H9 (cell line): ENCODE measurements at regions not wholly inside any gene's neighbourhood (a gene's known extent, or its start where the extent isn't known, plus 50 kb on each side); places are given as distances from the start of the nearest gene placed in this dataset.

Experiments used
- DNase-seq: peaks from one replicate; pipeline ENCODE4 v3.0.0-alpha.2; 2017
- H2AFZ ChIP-seq: one replicate; pipeline ENCODE4 v1.6.1; 2013; ENCODE audit warnings: mild to moderate bottlenecking, low read length, control low read depth, moderate library complexity
- H2AK5ac ChIP-seq: 2 replicates; pipeline ENCODE4 v1.6.1; 2013; ENCODE audit warnings: low read length, control low read depth, mixed read lengths; ENCODE audit not compliant: insufficient read length
- H2BK120ac ChIP-seq: one replicate; pipeline ENCODE4 v1.6.1; 2013; ENCODE audit warnings: low read depth, mild to moderate bottlenecking, low read length, control low read depth, inconsistent platforms; ENCODE audit not compliant: poor library complexity, severe bottlenecking
- H2BK12ac ChIP-seq: 2 replicates; pipeline ENCODE4 v1.6.1; 2013; ENCODE audit warnings: low read length, control low read depth, mixed read lengths, low read depth; ENCODE audit not compliant: insufficient read length
- H2BK15ac ChIP-seq: 2 replicates; pipeline ENCODE4 v1.6.1; 2013; ENCODE audit warnings: low read depth, low read length, control low read depth
- H2BK20ac ChIP-seq: one replicate; pipeline ENCODE4 v1.6.1; 2013; ENCODE audit warnings: low read depth, mild to moderate bottlenecking, low read length, control low read depth, inconsistent platforms; ENCODE audit not compliant: poor library complexity, severe bottlenecking
- H2BK5ac ChIP-seq: 2 replicates; pipeline ENCODE4 v1.6.1; 2013; ENCODE audit warnings: low read length, control low read depth, mixed read lengths; ENCODE audit not compliant: insufficient read length
- H3K14ac ChIP-seq: 2 replicates; pipeline ENCODE4 v1.6.1; 2013; ENCODE audit warnings: low read length, control low read depth; ENCODE audit not compliant: insufficient read depth
- H3K18ac ChIP-seq: 2 replicates; pipeline ENCODE4 v1.6.1; 2013; ENCODE audit warnings: low read depth, mild to moderate bottlenecking, mixed read lengths, low read length, control low read depth; ENCODE audit not compliant: insufficient read length
- H3K23ac ChIP-seq: 2 replicates; pipeline ENCODE4 v1.6.1; 2013; ENCODE audit warnings: low read length, control low read depth, mixed read lengths, low read depth; ENCODE audit not compliant: insufficient read length
- H3K23me2 ChIP-seq: 2 replicates; pipeline ENCODE4 v1.6.1; 2013; ENCODE audit warnings: low read depth, mild to moderate bottlenecking, mixed read lengths, low read length, control low read depth; ENCODE audit not compliant: insufficient read length, poor library complexity, severe bottlenecking
- H3K27ac ChIP-seq: 2 replicates; pipeline ENCODE4 v1.5.1; 2013; ENCODE audit warnings: low read length, control low read depth, mixed read lengths, low read depth; ENCODE audit not compliant: insufficient read length
- H3K27me3 ChIP-seq: 2 replicates; pipeline ENCODE4 v1.6.1; 2013; ENCODE audit warnings: low read length, control low read depth, inconsistent platforms; ENCODE audit not compliant: insufficient read depth
- H3K4ac ChIP-seq: 2 replicates; pipeline ENCODE4 v1.6.1; 2013; ENCODE audit warnings: low read depth, mild to moderate bottlenecking, control low read depth, inconsistent platforms, low read length, moderate library complexity
- H3K4me1 ChIP-seq: 2 replicates; pipeline ENCODE4 v1.6.1; 2013; ENCODE audit warnings: low read length, control low read depth, inconsistent platforms; ENCODE audit not compliant: insufficient read depth
- H3K4me2 ChIP-seq: 2 replicates; pipeline ENCODE4 v1.6.1; 2013; ENCODE audit warnings: low read length, control low read depth, mixed read lengths; ENCODE audit not compliant: insufficient read length, insufficient read depth
- H3K56ac ChIP-seq: 2 replicates; pipeline ENCODE4 v1.6.1; 2013; ENCODE audit warnings: low read depth, mild to moderate bottlenecking, mixed read lengths, low read length, control low read depth; ENCODE audit not compliant: insufficient read length
- H3K79me1 ChIP-seq: 2 replicates; pipeline ENCODE4 v1.6.1; 2013; ENCODE audit warnings: low read depth, mild to moderate bottlenecking, moderate library complexity, low read length, control low read depth, inconsistent platforms; ENCODE audit not compliant: insufficient read depth, poor library complexity, severe bottlenecking
- H3K79me2 ChIP-seq: 2 replicates; pipeline ENCODE4 v1.6.1; 2013; ENCODE audit warnings: low read length, control low read depth, inconsistent platforms; ENCODE audit not compliant: insufficient read depth
- H3K9ac ChIP-seq: 2 replicates; pipeline ENCODE4 v1.6.1; 2013; ENCODE audit warnings: low read length, control low read depth, mixed read lengths; ENCODE audit not compliant: insufficient read length; ENCODE audit errors: extremely low read depth
- H3K9me3 ChIP-seq: one replicate; pipeline ENCODE4 v1.6.1; 2013; ENCODE audit warnings: low read depth, low read length, inconsistent platforms; ENCODE audit not compliant: control insufficient read depth
- H3T11ph ChIP-seq: one replicate; pipeline ENCODE4 v1.6.1; 2013; ENCODE audit warnings: mild to moderate bottlenecking, low read length, control low read depth, inconsistent platforms
- H4K20me1 ChIP-seq: one replicate; pipeline ENCODE4 v1.6.1; 2013; ENCODE audit not compliant: control insufficient read depth, insufficient read length, insufficient read depth
- H4K5ac ChIP-seq: 2 replicates; pipeline ENCODE4 v1.6.1; 2013; ENCODE audit warnings: low read depth, mild to moderate bottlenecking, mixed read lengths, low read length, control low read depth; ENCODE audit not compliant: insufficient read length
- H4K8ac ChIP-seq: replicated peaks from 2 replicates; pipeline ENCODE4 v1.6.1; 2013; ENCODE audit warnings: low read length, control low read depth, mixed read lengths, low read depth; ENCODE audit not compliant: insufficient read length
- H4K91ac ChIP-seq: 2 replicates; pipeline ENCODE4 v1.6.1; 2013; ENCODE audit warnings: low read depth, mild to moderate bottlenecking, moderate library complexity, mixed read lengths, low read length, control low read depth; ENCODE audit not compliant: insufficient read length
- H3K27ac Mint-ChIP-seq, 3 experiments: 2 replicates in 2 of 3; 3 replicates in 1 of 3; pipeline ENCODE4 v1.8.0; 2020 to 2021; ENCODE audit warnings: mixed read lengths in 3 of 3, mild to moderate bottlenecking in 1 of 3, moderate library complexity in 1 of 3
- H3K27me3 Mint-ChIP-seq: 2 replicates; pipeline ENCODE4 v1.8.0; 2021; ENCODE audit warnings: low read depth, mild to moderate bottlenecking, moderate library complexity, mixed read lengths
- H3K36me3 Mint-ChIP-seq, 3 experiments: 2 replicates in 2 of 3; 3 replicates in 1 of 3; pipeline ENCODE4 v1.8.0; 2020 to 2021; ENCODE audit warnings: low read depth in 3 of 3, mixed read lengths in 3 of 3; ENCODE audit not compliant: insufficient read depth in 1 of 3
- H3K4me1 Mint-ChIP-seq, 2 experiments: 2 replicates each; pipeline ENCODE4 v1.8.0; 2020; ENCODE audit warnings: mixed read lengths in 2 of 2
- H3K4me3 Mint-ChIP-seq, 2 experiments: 2 replicates in 1 of 2; 3 replicates in 1 of 2; pipeline ENCODE4 v1.8.0; 2020 to 2021; ENCODE audit warnings: mild to moderate bottlenecking in 2 of 2, mixed read lengths in 2 of 2, moderate library complexity in 1 of 2
- H3K9me3 Mint-ChIP-seq, 2 experiments: 2 replicates in 1 of 2; 3 replicates in 1 of 2; pipeline ENCODE4 v1.8.0; 2020; ENCODE audit warnings: mild to moderate bottlenecking in 2 of 2, mixed read lengths in 2 of 2, moderate library complexity in 1 of 2
- CTCF ChIP-seq: fragments of 200-600 bp; sonication (generic); conservative IDR thresholded peaks from 3 replicates; pipeline ENCODE4 v1.8.0; 2021; ENCODE audit warnings: antibody characterized with exemption, mild to moderate bottlenecking
- WGBS: extraction: QIAGEN DNeasy Blood & Tissue Kit; methylation state at CpG from one replicate; pipeline ENCODE4 v1.1.7; 2013; ENCODE audit warnings: missing lambda C conversion rate, low lambda C conversion rate, mixed read lengths; ENCODE audit not compliant: insufficient read length; ENCODE audit errors: extremely low coverage; 5-methylcytosine and 5-hydroxymethylcytosine counted together

DNA sequence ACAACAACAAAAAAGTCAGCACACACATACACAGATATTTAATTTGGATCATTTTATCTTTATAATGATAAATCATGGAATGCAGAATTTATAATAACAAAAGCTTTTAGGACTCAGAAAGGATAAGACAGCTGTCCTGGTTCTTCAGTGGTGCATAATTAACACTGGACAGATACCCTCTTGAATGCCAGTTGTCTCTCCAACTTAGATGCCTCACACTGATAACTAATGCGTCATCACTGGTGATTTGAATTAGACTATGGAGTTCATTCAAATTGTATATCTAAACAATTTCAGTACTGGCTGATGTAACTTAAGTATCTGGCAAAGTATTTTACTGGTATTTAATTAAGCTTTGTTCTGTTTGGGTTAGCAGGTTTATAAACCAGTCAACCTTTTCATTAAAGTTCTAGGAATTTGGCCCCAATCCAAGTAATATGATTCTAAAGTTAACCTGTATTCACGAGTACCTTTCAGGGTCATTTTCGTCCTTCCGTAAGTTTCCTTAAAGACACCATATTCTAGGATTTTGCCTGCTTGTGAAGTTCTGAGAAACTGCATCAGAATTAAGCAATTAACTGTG, 1199.5 kb upstream of the TMPRSS15 start:
- no CpG with 5 or more reads among the region's 4 CpGs for WGBS
- no peaks in the 10 kb centered on the region for H3K79me2 ChIP-seq
- H3K14ac ChIP-seq, result no peak overlapping the region
- H2AFZ ChIP-seq, result no peak overlapping the region
- H2BK15ac ChIP-seq, result no peak overlapping the region
- no peaks in the 10 kb centered on the region for H3K23me2 ChIP-seq
- Mint-ChIP-seq H3K9me3 (peaks cover 4% of the 10 kb centered on the region in 2 experiments; a peak in 3 of 5 replicates), H3K27ac (no peak overlapping the region), H3K4me1 (peaks cover 24 to 26% of the 10 kb centered on the region in 2 experiments), H3K36me3 (peaks cover 2 to 12% (median 12%) of the 10 kb centered on the region in 3 experiments; a peak in 5 of 7 replicates), H3K27me3 (no peaks in the 10 kb centered on the region), H3K4me3 (no peak overlapping the region)
- DNase-seq, result no peak
- H3K4ac ChIP-seq, result no peak overlapping the region
- no peak overlapping the region for H2BK12ac ChIP-seq
- no peaks in the 10 kb centered on the region for H4K20me1 ChIP-seq
- no peak overlapping the region for H2BK5ac ChIP-seq
- no peak overlapping the region for H3K27ac ChIP-seq
- no peak overlapping the region for H3K56ac ChIP-seq
- no peak for TF ChIP-seq CTCF
- no peak overlapping the region for H2AK5ac ChIP-seq
- H4K8ac ChIP-seq, result no peak overlapping the region
- H3K9me3 ChIP-seq, result no peaks in the 10 kb centered on the region
- H3K18ac ChIP-seq, result no peak overlapping the region
- H3K27me3 ChIP-seq, result no peaks in the 10 kb centered on the region
- no peaks in the 10 kb centered on the region for H3K79me1 ChIP-seq
- H3K4me2 ChIP-seq, result no peak overlapping the region
- no peak overlapping the region for H2BK120ac ChIP-seq
- no peak overlapping the region for H3K9ac ChIP-seq
- H3K4me1 ChIP-seq, result peaks cover 3% of the 10 kb centered on the region; the same call in 1 of the 2 replicates
- no peak overlapping the region for H2BK20ac ChIP-seq
- H4K5ac ChIP-seq, result no peak overlapping the region
- H3T11ph ChIP-seq, result no peak overlapping the region
- H3K23ac ChIP-seq, result no peak overlapping the region
- H4K91ac ChIP-seq, result no peak overlapping the region
